ENCODE measurements at regions not wholly inside any gene's neighbourhood (a gene's known extent, or its start where the extent isn't known, plus 50 kb on each side); places are given as distances from the start of the nearest gene placed in this dataset.
"Not testable (repeated sequence)": the region's sequence is repeated elsewhere in the genome, so short reads cannot be mapped to it uniquely, and the experiment has no call there.

DNA sequence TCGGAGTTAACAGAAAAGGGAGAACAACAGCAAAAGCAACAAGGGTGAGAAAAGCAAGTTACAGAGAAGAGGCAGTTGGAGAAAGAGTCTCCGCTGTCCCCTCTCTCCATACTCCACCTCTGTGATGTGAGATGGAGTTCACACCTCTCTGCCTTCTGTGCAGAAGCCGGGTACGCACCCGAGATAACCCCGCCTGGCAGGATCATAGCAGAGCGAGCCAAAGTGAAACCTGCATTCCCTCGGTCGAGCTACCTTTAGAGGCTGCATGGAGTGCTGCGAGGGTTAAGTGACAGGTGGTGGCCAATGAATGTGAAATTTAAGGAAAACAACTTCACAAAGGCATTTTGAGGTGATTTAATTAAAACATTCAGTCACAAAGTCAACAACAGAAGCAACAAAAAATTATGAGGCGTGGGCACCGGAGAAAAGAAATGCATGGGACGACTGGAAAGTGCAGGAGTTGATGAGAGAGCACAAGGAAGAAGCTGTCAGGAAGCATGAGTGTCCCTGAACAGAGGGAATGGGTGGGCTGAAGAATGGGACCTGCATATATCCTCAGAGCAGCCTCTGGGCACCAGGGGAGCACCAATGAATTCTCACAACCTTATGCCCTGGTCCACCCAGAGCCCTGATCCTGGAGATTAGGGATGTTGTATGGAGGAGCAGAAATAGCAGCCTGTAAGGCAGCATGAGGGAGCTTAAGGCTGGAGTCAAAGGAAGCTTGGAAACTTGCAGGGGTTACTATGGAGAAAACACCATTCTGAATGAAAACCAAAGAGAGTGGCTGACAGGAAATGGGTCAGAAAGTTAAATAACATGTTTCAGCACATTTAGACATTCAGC lies 208.3 kb downstream of the EMP1 start:
- DNase-seq (ENCODE audit: extremely low read depth, low read depth): no peak
- TF ChIP-seq, protein P1, sequence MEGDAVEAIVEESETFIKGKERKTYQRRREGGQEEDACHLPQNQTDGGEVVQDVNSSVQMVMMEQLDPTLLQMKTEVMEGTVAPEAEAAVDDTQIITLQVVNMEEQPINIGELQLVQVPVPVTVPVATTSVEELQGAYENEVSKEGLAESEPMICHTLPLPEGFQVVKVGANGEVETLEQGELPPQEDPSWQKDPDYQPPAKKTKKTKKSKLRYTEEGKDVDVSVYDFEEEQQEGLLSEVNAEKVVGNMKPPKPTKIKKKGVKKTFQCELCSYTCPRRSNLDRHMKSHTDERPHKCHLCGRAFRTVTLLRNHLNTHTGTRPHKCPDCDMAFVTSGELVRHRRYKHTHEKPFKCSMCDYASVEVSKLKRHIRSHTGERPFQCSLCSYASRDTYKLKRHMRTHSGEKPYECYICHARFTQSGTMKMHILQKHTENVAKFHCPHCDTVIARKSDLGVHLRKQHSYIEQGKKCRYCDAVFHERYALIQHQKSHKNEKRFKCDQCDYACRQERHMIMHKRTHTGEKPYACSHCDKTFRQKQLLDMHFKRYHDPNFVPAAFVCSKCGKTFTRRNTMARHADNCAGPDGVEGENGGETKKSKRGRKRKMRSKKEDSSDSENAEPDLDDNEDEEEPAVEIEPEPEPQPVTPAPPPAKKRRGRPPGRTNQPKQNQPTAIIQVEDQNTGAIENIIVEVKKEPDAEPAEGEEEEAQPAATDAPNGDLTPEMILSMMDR (IDR thresholded peaks at IDR 0.05; ENCODE audit: low read depth, low read length): no peak

DNA sequence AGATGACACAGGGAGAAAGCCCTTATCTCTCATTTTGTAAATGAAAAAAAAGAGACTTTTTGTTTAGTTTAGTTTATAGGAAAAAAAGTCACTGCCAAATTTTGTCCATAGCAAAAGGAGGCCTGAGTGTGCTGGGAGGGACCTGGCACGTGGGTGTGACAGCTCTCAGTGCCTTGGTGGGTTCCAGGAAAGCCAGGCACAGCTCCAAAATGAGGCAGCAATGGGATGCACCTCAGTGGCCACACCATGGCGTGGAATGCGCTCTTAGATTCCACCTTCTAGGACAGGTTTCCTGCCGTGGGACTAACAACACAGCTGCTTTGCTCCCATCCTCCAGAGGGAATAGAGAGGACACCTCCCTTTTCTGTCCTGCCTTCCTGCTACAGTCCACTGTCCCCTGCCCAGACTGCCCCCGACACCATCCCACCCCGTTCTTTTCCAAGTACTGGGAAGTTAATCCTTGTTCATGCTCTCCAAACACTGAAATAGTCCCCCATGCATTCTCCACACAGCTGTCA lies 207.6 kb downstream of the EMP1 start:
- no peak for DNase-seq (ENCODE audit: extremely low read depth, low read depth)

DNA sequence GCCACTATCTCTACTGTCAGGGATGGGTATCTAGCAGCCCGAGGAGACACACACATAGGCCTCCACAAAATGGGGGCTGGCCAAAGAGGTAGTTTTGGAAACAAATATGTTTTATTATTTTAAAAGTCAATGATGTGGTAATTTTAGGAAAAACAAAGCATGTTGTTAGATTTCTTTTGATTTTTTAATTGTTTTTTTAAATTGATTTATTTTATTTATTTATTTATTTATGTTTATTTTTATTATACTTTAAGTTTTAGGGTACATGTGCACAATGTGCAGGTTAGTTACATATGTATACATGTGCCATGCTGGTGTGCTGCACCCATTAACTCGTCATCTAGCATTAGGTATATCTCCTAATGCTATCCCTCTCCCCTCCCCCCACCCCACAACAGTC lies 194.8 kb downstream of the EMP1 start:
- not testable (repeated sequence) for DNase-seq (ENCODE audit: extremely low read depth, low read depth)

More for the DNA sequence above, 207.6 kb downstream of the EMP1 start:
- TF ChIP-seq, protein P1 (IDR thresholded peaks at IDR 0.05; ENCODE audit: low read depth, low read length): no peak

DNA sequence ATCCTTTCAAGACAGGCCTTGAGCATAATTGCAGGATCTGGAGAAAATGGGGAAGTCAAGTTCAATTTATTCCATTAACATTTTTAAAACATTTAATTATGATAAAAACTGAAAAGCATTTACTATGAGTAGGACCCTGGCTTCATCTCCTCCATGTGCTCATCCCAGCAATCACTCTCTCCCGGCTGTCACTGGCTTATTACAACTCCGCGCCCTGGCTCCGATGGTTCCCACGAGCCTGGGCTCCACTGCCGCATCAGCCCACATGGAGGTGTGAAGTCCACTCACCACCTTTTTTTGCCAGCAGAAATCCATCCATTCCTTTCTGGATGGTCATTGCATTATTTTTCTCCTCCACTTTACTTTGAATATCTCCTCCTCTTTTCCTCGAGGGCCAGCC lies 194.4 kb downstream of the EMP1 start:
- TF ChIP-seq, protein P1 (IDR thresholded peaks at IDR 0.05; ENCODE audit: low read depth, low read length): no peak
- no peak for DNase-seq (ENCODE audit: extremely low read depth, low read depth)

DNA sequence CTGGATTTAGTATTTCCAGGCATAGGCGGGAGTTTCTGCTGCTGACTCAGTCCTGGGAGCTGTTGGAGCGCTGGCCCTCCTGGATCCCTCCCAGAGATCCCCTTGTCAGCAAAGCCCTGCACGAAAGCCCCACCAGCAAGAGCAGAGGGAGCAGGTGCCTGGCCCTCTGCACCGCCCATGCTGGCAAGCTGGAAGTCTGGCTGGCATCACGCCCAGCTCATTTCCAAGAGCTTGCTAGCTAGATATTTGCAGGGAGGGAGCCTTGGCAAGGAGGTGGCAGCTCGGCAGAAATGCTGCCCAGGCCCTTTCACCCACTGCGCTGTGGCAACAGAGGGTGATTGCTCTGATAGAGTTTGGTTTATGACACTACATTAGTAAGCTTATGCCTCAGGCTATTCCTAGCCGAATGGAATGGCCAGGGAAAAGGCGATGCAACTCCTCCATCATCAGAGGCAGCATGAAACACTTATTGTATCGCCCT lies 193.9 kb downstream of the EMP1 start:
- peak; percentile 65 for DNase-seq (ENCODE audit: extremely low read depth, low read depth)
- TF ChIP-seq, protein P1 (IDR thresholded peaks at IDR 0.05; ENCODE audit: low read depth, low read length): no peak

DNA sequence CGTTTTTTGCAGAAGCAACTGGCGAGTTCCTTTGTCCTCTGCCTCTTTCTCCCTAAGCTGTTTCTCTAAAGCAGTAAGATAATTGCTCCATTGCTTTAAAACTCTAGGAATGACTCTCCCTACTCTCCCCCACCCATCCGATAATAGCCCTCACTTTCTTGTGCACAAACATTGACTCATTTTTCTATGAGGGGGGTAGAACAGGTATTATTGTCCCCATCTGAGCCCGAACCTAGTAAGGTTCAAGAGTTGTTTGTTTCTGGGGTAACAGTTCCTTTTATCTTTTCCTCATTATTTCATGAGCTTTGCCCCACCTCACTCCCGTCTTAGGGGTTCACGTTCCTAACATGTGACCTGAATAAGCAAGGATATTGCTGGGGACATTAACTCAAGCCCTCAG lies 190.6 kb downstream of the EMP1 start:
- DNase-seq (ENCODE audit: extremely low read depth, low read depth): no peak
- TF ChIP-seq, protein P1 (IDR thresholded peaks at IDR 0.05; ENCODE audit: low read depth, low read length): no peak

DNA sequence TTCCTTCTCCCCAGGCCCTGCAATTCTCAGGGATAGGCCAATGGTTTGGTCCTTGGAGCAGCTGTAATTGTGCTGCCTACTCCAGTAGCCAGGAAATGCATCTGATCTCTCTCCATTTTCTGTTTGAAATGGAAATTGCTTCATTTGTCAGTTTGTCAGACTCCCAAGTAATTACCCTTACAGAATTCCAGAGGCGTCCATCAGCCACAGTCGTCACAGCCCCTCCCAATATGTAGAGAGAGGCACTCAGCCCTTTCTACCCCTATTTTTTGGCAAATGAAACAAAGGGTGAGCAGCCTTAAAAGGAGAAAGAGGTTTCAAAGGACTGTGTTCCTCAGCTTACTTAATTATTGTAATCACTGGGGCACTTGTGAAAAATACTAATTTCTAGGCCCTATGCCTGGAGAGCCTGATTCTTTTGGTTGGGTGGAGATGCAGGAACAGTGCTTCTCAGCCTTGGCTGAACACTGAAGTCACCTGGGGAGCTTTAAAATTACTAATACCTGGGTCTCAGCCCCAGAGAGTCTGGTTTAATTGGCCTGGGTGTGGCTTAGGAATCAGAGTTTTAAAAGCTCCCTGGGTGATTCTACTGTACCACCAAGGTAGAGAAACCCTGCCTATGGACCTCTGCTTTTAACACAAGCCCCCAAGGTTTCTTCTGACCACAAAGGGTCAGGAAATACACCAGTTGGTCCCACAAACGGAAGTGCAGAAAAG lies 190.0 kb downstream of the EMP1 start:
- TF ChIP-seq, protein P1 (IDR thresholded peaks at IDR 0.05; ENCODE audit: low read depth, low read length): no peak
- no peak for DNase-seq (ENCODE audit: extremely low read depth, low read depth)
